HCT116 (cell line): ENCODE measurements at regions not wholly inside any gene's neighbourhood (a gene's known extent, or its start where the extent isn't known, plus 50 kb on each side); places are given as distances from the start of the nearest gene placed in this dataset.
"Not testable (repeated sequence)": the region's sequence is repeated elsewhere in the genome, so short reads cannot be mapped to it uniquely, and the experiment has no call there.

ENCODE experiments used
- ATAC-seq: fragments of 200-7000 bp; cut with Tn5 transposase; 2 replicates; pipeline ENCODE4 v1.9.1; 2020; ENCODE audit warnings: mild to moderate bottlenecking, moderate library complexity
- BruUV-seq: library from RNA; stranded (reverse); fragments of 400-500 nt; replicated peaks from 2 replicates; lab custom pipeline; 2021; lab: Mats Ljungman, UMichigan
- CTCF ChIA-PET: fragments of 300-600 bp; sonication (Branson Sonifier 250); formaldehyde crosslinking; loops from one replicate; lab custom pipeline; 2021; ENCODE audit warnings: antibody characterized with exemption; lab: Charles Lee
- POLR2A ChIA-PET: fragments of 300-600, 350-600 bp; sonication (Branson Sonifier 250); formaldehyde crosslinking; loops from one replicate; lab custom pipeline; 2021; ENCODE audit warnings: antibody characterized with exemption; lab: Charles Lee
- RAD21 ChIA-PET, 2 experiments: fragments of 300-600 bp; sonication (Branson Sonifier 250); formaldehyde crosslinking; loops; one replicate each; lab custom pipeline; 2023; ENCODE audit warnings: low total read pairs in 2 of 2; ENCODE audit not compliant: uncharacterized antibody in 2 of 2, unreplicated experiment in 2 of 2, low non-redundant PET in 1 of 2; lab: Charles Lee
- DNase-seq: peaks from one replicate; pipeline ENCODE4 v3.0.0-alpha.2; 2010; ENCODE audit warnings: low read depth, low spot score
- H2AFZ ChIP-seq: fragments of 200-600 bp; shearing (Covaris generic), sonication (generic); 2 replicates; pipeline ENCODE4 v1.6.1; 2017; ENCODE audit warnings: low read depth, mixed run types, mixed read lengths, antibody characterized with exemption, low read length; ENCODE audit not compliant: poor library complexity, severe bottlenecking
- H3K27ac ChIP-seq: 2 replicates; pipeline ENCODE4 v1.5.1; 2012; ENCODE audit warnings: low read depth, low read length
- H3K27me3 ChIP-seq: fragments of 200-600 bp; sonication (generic); 2 replicates; pipeline ENCODE4 v1.6.1; 2016; ENCODE audit warnings: mixed run types, low read length, mixed read lengths; ENCODE audit not compliant: insufficient read depth
- H3K36me3 ChIP-seq, 2 experiments: fragments of 200-500 bp in 1 of 2; fragments of 200-600 bp in 1 of 2; sonication (Bioruptor generic) in 1 of 2; sonication (generic) in 1 of 2; 2 replicates each; pipeline versions ENCODE4 v1.5.1 to v1.6.1; 2014 to 2016; ENCODE audit warnings: low read length in 2 of 2, inconsistent platforms in 1 of 2, mixed read lengths in 1 of 2, mixed run types in 1 of 2; ENCODE audit not compliant: insufficient read depth in 2 of 2, control insufficient read depth in 1 of 2
- H3K4me1 ChIP-seq, 2 experiments: fragments of 200-600 bp in 1 of 2; sonication (generic) in 1 of 2; 2 replicates each; pipeline versions ENCODE4 v1.5.1 to v1.6.1; 2012 to 2017; ENCODE audit warnings: low read length in 2 of 2, inconsistent platforms in 1 of 2, mild to moderate bottlenecking in 1 of 2, mixed read lengths in 1 of 2, mixed run types in 1 of 2, moderate library complexity in 1 of 2; ENCODE audit not compliant: insufficient read depth in 2 of 2, control insufficient read depth in 1 of 2
- H3K4me2 ChIP-seq: fragments of 200-600 bp; sonication (generic); 2 replicates; pipeline ENCODE4 v1.6.1; 2017; ENCODE audit warnings: mixed run types, low read length, mixed read lengths
- H3K4me3 ChIP-seq, 2 experiments: fragments of 200-600 bp in 1 of 2; sonication (generic) in 1 of 2; replicated peaks in 1 of 2; 2 replicates each; pipeline ENCODE4 v1.5.1; 2011 to 2016; ENCODE audit warnings: low read length in 2 of 2, control low read depth in 1 of 2, low read depth in 1 of 2, mild to moderate bottlenecking in 1 of 2, mixed read lengths in 1 of 2, mixed run types in 1 of 2
- H3K79me2 ChIP-seq: fragments of 200-600 bp; sonication (generic); 2 replicates; pipeline ENCODE4 v1.6.1; 2017; ENCODE audit warnings: mild to moderate bottlenecking, mixed run types, low read length, moderate library complexity, mixed read lengths; ENCODE audit not compliant: insufficient read depth
- H3K9ac ChIP-seq: fragments of 200-600 bp; sonication (generic); 2 replicates; pipeline ENCODE4 v1.6.1; 2016; ENCODE audit warnings: low read length, mixed read lengths
- H3K9me2 ChIP-seq: fragments of 200-600 bp; sonication (generic), shearing (Covaris generic); 2 replicates; pipeline ENCODE4 v1.6.1; 2017; ENCODE audit warnings: mixed run types, mild to moderate bottlenecking, moderate library complexity; ENCODE audit not compliant: insufficient read depth
- H3K9me3 ChIP-seq, 2 experiments: fragments of 200-500 bp in 1 of 2; fragments of 200-600 bp in 1 of 2; sonication (Bioruptor generic) in 1 of 2; sonication (generic) in 1 of 2; 2 replicates each; pipeline ENCODE4 v1.6.1; 2014 to 2017; ENCODE audit warnings: low read length in 2 of 2, mixed read lengths in 2 of 2, inconsistent platforms in 1 of 2, low read depth in 1 of 2, mild to moderate bottlenecking in 1 of 2, mixed run types in 1 of 2, moderate library complexity in 1 of 2; ENCODE audit not compliant: control insufficient read depth in 1 of 2, insufficient read depth in 1 of 2
- H4K20me1 ChIP-seq: fragments of 200-600 bp; sonication (generic), shearing (Covaris generic); 2 replicates; pipeline ENCODE4 v1.6.1; 2017; ENCODE audit warnings: mixed run types, mild to moderate bottlenecking, moderate library complexity; ENCODE audit not compliant: insufficient read depth
- CEBPB ChIP-seq: IDR thresholded peaks from 2 replicates; pipeline ENCODE4 v1.6.1; 2012; ENCODE audit warnings: low read depth
- EGR1 ChIP-seq: IDR thresholded peaks from 2 replicates; pipeline ENCODE4 v1.6.1; 2012; ENCODE audit warnings: low read depth
- ELF1 ChIP-seq: IDR thresholded peaks from 2 replicates; pipeline ENCODE4 v1.6.1; 2012; ENCODE audit warnings: low read depth, borderline replicate concordance
- EZH2 ChIP-seq: fragments of 200-600 bp; sonication (generic); IDR thresholded peaks from 2 replicates; pipeline ENCODE4 v1.6.1; 2017; ENCODE audit warnings: antibody characterized with exemption, mixed run types
- FOSL1 ChIP-seq: IDR thresholded peaks from 2 replicates; pipeline ENCODE4 v1.6.1; 2012; ENCODE audit warnings: low read depth
- POLR2A ChIP-seq: IDR thresholded peaks from 2 replicates; pipeline ENCODE4 v1.7.0; 2011; ENCODE audit warnings: borderline replicate concordance; ENCODE audit not compliant: insufficient read depth, insufficient read length; ENCODE audit errors: extremely low read depth
- SIN3A ChIP-seq: IDR thresholded peaks from 2 replicates; pipeline ENCODE4 v1.6.1; 2012; ENCODE audit warnings: low read depth
- SP1 ChIP-seq: IDR thresholded peaks from 2 replicates; pipeline ENCODE4 v1.6.1; 2012; ENCODE audit warnings: low read depth
- TCF7L2 ChIP-seq: IDR thresholded peaks from 2 replicates; pipeline ENCODE4 v1.7.0; 2011; ENCODE audit warnings: borderline replicate concordance, inconsistent platforms; ENCODE audit not compliant: insufficient read depth, insufficient read length; ENCODE audit errors: extremely low read depth
- intact Hi-C: fragments of 100-400 bp; cut with micrococcal nuclease; formaldehyde crosslinking; loops from 2 replicates; pipeline ENCODE4 v1.10.0; 2022

DNA sequence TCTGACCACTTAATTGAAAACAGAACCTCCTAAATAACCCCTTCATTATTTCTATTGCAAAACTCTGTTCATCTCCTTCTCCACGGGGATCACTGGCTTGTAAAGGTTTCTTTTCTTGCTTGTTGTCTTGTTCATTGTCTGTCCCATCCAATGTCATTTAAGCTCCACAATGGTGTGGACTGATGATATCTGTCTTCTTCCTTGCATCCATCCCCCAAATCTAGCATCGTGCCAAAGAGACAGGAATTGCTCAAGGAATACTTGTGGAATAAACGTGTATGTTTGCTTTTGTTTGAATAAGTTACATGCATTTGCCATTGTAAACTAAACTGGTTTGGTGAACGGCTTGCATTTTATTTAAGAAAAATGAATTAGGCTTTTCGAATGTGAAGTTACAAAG lies 306.8 kb upstream of the POM121L12 start:
- H3K4me3 ChIP-seq, POLR2A ChIA-PET, H2AFZ ChIP-seq, BruUV-seq, CTCF ChIA-PET, H3K27me3 ChIP-seq, RAD21 ChIA-PET, H3K27ac ChIP-seq, ATAC-seq, H3K79me2 ChIP-seq, H3K9ac ChIP-seq, H4K20me1 ChIP-seq, H3K9me2 ChIP-seq, H3K4me2 ChIP-seq, DNase-seq, H3K4me1 ChIP-seq, intact Hi-C loops, H3K36me3 ChIP-seq: not testable (repeated sequence)
- H3K9me3 ChIP-seq: peaks cover 19 to 27% of the 10 kb centered on the region in 2 experiments

DNA sequence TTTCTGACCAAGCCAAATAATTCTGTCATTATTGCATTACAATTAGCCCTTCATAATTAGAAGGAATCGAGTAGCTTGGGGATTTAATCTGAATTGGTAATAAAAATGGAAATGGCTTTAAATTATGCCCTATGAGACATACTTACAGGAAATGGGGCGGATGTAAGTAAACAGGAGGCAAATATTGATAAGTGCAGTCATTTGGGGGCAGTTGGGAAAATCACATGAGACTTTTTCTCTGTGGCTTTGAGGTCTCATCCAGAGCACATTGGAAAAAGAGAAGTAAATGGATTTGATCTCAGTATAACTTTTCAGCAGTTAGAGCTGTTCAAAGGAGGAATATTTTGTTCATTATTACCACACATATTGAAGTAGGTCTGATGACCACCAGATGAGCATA lies 307.8 kb upstream of the POM121L12 start:
- no peak overlapping the region for H3K27ac ChIP-seq
- intact Hi-C loops: no loop called here
- no peak overlapping the region for H2AFZ ChIP-seq
- no TSS peak for BruUV-seq
- H3K9ac ChIP-seq: no peak overlapping the region
- H4K20me1 ChIP-seq: no peaks in the 10 kb centered on the region
- no peaks in the 10 kb centered on the region for H3K27me3 ChIP-seq
- no peak for DNase-seq
- H3K79me2 ChIP-seq: no peaks in the 10 kb centered on the region
- ATAC-seq: no peak
- H3K36me3 ChIP-seq: no peaks in the 10 kb centered on the region
- POLR2A ChIA-PET: no interaction called here
- H3K9me3 ChIP-seq: peaks cover 19 to 26% of the 10 kb centered on the region in 2 experiments
- H3K4me1 ChIP-seq: no peaks in the 10 kb centered on the region
- H3K4me3 ChIP-seq: no peak overlapping the region
- RAD21 ChIA-PET: no interaction called here
- TF ChIP-seq SIN3A: no peak
- no peak for TF ChIP-seq EZH2
- TF ChIP-seq FOSL1: no peak
- TF ChIP-seq CEBPB: no peak
- no peak for TF ChIP-seq ELF1
- no peak for TF ChIP-seq SP1
- TF ChIP-seq TCF7L2: no peak
- TF ChIP-seq POLR2A: no peak
- TF ChIP-seq EGR1: no peak
- CTCF ChIA-PET: no interaction called here
- H3K4me2 ChIP-seq: no peak overlapping the region
- no peaks in the 10 kb centered on the region for H3K9me2 ChIP-seq
